ENCODE measurements at regions not wholly inside any gene's neighbourhood (a gene's known extent, or its start where the extent isn't known, plus 50 kb on each side); places are given as distances from the start of the nearest gene placed in this dataset.

GRCh38 chr20:61159957-61160686 lies 91.9 kb upstream of the CDH4 start:
- DNase-seq (ENCODE audit: low spot score) (no peak), ATAC-seq (no peak)

GRCh38 chr20:61161726-61162390 lies 90.2 kb upstream of the CDH4 start:
- DNase-seq (ENCODE audit: low spot score) (no peak), ATAC-seq (no peak)

GRCh38 chr20:61162451-61162850 lies 89.6 kb upstream of the CDH4 start:
- no peak for DNase-seq (ENCODE audit: low spot score)

GRCh38 chr20:61163031-61163430 lies 89.0 kb upstream of the CDH4 start:
- ATAC-seq (no peak), DNase-seq (ENCODE audit: low spot score) (no peak)

More at GRCh38 chr20:61162451-61162850, 89.6 kb upstream of the CDH4 start:
- ATAC-seq = no peak

GRCh38 chr20:61166324-61166723 lies 85.7 kb upstream of the CDH4 start:
- no peak for ATAC-seq
- no peak for DNase-seq (ENCODE audit: low spot score)

GRCh38 chr20:61168605-61169004 lies 83.5 kb upstream of the CDH4 start:
- ATAC-seq (no peak), DNase-seq (ENCODE audit: low spot score) (no peak)

- no peak for ATAC-seq
- no peak for DNase-seq (ENCODE audit: low spot score)
Measured at GRCh38 chr20:61169874-61170273, 82.2 kb upstream of the CDH4 start.

- no peak for DNase-seq (ENCODE audit: low spot score)
Measured at GRCh38 chr20:61170496-61171320, 81.4 kb upstream of the CDH4 start.

GRCh38 chr20:61173267-61173666 lies 78.8 kb upstream of the CDH4 start:
- ATAC-seq = no peak
- no peak for DNase-seq (ENCODE audit: low spot score)

More at GRCh38 chr20:61170496-61171320, 81.4 kb upstream of the CDH4 start:
- ATAC-seq = no peak

- no peak for ATAC-seq
- DNase-seq (ENCODE audit: low spot score) = no peak
Measured at GRCh38 chr20:61173961-61174725, 77.9 kb upstream of the CDH4 start.

GRCh38 chr20:61176874-61177273 lies 75.2 kb upstream of the CDH4 start:
- DNase-seq (ENCODE audit: low spot score) (no peak), ATAC-seq (no peak)

- ATAC-seq (no peak), DNase-seq (ENCODE audit: low spot score) (no peak)
Measured at GRCh38 chr20:61178551-61179071, 73.5 kb upstream of the CDH4 start.

- DNase-seq (ENCODE audit: low spot score) (no peak), ATAC-seq (no peak)
Measured at GRCh38 chr20:61184194-61184593, 67.9 kb upstream of the CDH4 start.

GRCh38 chr20:61185181-61185580 lies 66.9 kb upstream of the CDH4 start:
- ATAC-seq (no peak), DNase-seq (ENCODE audit: low spot score) (no peak)

GRCh38 chr20:61185841-61186601 lies 66.0 kb upstream of the CDH4 start:
- DNase-seq (ENCODE audit: low spot score) (no peak), ATAC-seq (no peak)

- DNase-seq (ENCODE audit: low spot score) = no peak
- ATAC-seq = no peak
Measured at GRCh38 chr20:61186771-61187472, 65.1 kb upstream of the CDH4 start.

- ATAC-seq = no peak
- DNase-seq (ENCODE audit: low spot score) = no peak
Measured at GRCh38 chr20:61189534-61189933, 62.5 kb upstream of the CDH4 start.

- ATAC-seq (no peak), DNase-seq (ENCODE audit: low spot score) (no peak)
Measured at GRCh38 chr20:61191096-61191495, 61.0 kb upstream of the CDH4 start.

GRCh38 chr20:61192337-61192950 lies 59.6 kb upstream of the CDH4 start:
- ATAC-seq = peak; percentile 77
- DNase-seq (ENCODE audit: low spot score) = no peak

Data from left lobe of liver (tissue), 2 donors.